Testis (tissue), 2 donors: ENCODE measurements at regions not wholly inside any gene's neighbourhood (a gene's known extent, or its start where the extent isn't known, plus 50 kb on each side); places are given as distances from the start of the nearest gene placed in this dataset.

Experiments used
- DNase-seq: peaks from one replicate; pipeline ENCODE4 v3.0.0-alpha.2; 2019
- H3K27ac ChIP-seq, 2 donors: fragments of 200-600 bp; sonication (generic); one replicate each; pipeline ENCODE4 v1.5.1; 2019
- H3K27me3 ChIP-seq: fragments of 200-600 bp; sonication (generic); one replicate; pipeline ENCODE4 v1.5.1; 2019
- H3K36me3 ChIP-seq: fragments of 200-600 bp; sonication (generic); one replicate; pipeline ENCODE4 v1.5.1; 2017; ENCODE audit warnings: low read depth; ENCODE audit errors: missing control alignments
- H3K4me1 ChIP-seq: fragments of 200-600 bp; sonication (generic); one replicate; pipeline ENCODE4 v1.5.1; 2019
- H3K4me3 ChIP-seq, 2 donors: fragments of 200-600 bp; sonication (generic); one replicate each; pipeline ENCODE4 v1.5.1; 2017 to 2019
- H3K9me3 ChIP-seq: fragments of 200-600 bp; sonication (generic); one replicate; pipeline ENCODE4 v1.5.1; 2017
- POLR2A ChIP-seq: fragments of 450-650 bp; IDR thresholded peaks from one replicate; pipeline ENCODE4 v1.6.1; 2017; ENCODE audit warnings: antibody characterized with exemption, mild to moderate bottlenecking, moderate library complexity
- WGBS, 2 donors: methylation state at CpG; one replicate each; pipeline ENCODE4 v1.1.5; 2018; 5-methylcytosine and 5-hydroxymethylcytosine counted together
- intact Hi-C: fragments of 100-400 bp; cut with DNase I; formaldehyde crosslinking; loops from one replicate; pipeline ENCODE4 v1.15.1; 2023; ENCODE audit warnings: low total_unique reads
- TF ChIP-seq, protein P1 (sequence below), 3 experiments: fragments of 450-650 bp in 2 of 3; fragments of 200-600 bp in 1 of 3; sonication (generic) in 1 of 3; IDR thresholded peaks; one replicate each; pipeline ENCODE4 v1.5.1; 2016 to 2019; ENCODE audit warnings: antibody characterized with exemption in 3 of 3, mild to moderate bottlenecking in 2 of 3, moderate library complexity in 1 of 3

DNA sequence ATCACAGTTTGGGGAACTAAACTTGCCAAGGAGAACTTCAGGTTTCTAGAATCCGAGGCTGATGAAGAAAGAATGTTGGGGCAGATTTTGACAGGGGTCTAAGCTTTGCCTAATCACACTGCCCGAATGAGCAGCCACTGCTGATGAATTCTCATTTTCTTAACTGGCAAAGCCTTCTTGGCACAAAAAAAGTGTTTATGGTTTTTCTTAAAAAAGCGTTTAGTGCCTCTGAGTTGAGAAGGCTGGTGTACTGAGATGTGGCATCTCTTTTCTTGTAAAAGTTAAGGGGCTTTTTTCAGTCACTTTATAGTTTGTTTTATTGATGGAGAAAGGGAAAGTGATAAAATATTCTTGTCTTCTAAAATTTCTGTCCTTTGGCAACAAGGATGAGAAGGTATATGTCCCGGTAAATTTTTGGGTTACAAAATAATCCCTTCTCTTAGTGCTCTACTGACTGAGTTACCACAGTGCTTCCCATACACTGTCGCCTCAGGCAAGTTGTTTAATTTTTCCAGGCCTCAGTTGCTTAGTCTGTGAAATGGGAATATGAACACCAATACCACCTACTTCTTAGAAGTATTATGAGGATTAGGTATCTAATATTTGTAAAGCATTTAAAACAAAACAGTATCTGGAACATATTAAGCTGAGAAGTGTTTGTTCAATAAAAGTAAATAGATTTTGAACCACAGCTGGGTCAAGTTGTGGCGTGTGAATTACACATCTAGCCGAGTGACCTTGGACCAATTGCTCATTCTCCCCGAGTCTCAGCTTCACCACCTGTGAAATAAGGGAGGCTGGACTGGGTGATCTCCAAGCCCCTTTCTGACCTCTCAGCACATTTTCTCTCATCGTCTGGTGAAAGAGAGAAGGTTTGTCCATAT is 320.8 kb downstream of the HAPSTR1 start:
- H3K9me3 ChIP-seq, result no peaks in the 10 kb centered on the region
- no peaks in the 10 kb centered on the region for H3K36me3 ChIP-seq
- H3K4me1 ChIP-seq, result no peaks in the 10 kb centered on the region
- WGBS, 2 donors, result 63 to 70% methylated on average over 9 of the region's 9 CpGs
- no peak for DNase-seq
- intact Hi-C loops, result no loop called here
- no peak overlapping the region for H3K4me3 ChIP-seq
- TF ChIP-seq POLR2A, result no peak
- TF ChIP-seq, protein P1, sequence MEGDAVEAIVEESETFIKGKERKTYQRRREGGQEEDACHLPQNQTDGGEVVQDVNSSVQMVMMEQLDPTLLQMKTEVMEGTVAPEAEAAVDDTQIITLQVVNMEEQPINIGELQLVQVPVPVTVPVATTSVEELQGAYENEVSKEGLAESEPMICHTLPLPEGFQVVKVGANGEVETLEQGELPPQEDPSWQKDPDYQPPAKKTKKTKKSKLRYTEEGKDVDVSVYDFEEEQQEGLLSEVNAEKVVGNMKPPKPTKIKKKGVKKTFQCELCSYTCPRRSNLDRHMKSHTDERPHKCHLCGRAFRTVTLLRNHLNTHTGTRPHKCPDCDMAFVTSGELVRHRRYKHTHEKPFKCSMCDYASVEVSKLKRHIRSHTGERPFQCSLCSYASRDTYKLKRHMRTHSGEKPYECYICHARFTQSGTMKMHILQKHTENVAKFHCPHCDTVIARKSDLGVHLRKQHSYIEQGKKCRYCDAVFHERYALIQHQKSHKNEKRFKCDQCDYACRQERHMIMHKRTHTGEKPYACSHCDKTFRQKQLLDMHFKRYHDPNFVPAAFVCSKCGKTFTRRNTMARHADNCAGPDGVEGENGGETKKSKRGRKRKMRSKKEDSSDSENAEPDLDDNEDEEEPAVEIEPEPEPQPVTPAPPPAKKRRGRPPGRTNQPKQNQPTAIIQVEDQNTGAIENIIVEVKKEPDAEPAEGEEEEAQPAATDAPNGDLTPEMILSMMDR (IDR thresholded peaks at IDR 0.05), result no peak
- H3K27me3 ChIP-seq, result no peaks in the 10 kb centered on the region
- H3K27ac ChIP-seq, result no peak overlapping the region

DNA sequence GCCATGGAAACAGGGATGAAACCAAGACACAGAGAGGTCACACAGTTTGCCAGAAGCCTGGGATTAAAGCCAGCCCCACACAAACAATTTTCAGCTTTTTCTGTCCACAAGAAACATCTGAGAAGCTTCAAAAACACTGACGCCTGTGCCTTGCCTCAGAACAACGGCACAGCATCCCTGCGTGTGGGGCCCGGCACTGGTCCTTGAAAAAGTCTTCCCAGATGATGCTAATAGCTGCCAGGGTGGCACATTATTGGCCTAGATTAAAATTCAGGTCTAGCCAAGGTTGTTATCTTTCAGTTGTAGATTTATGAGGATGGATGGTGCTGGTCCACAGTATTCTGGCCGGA is 321.4 kb downstream of the HAPSTR1 start:
- no peaks in the 10 kb centered on the region for H3K36me3 ChIP-seq
- no peaks in the 10 kb centered on the region for H3K9me3 ChIP-seq
- 30 to 47% methylated on average over 5 of the region's 5 CpGs for WGBS, 2 donors
- H3K27ac ChIP-seq, result no peak overlapping the region
- H3K27me3 ChIP-seq, result no peaks in the 10 kb centered on the region
- no peak for DNase-seq
- intact Hi-C loops, result no loop called here
- no peaks in the 10 kb centered on the region for H3K4me1 ChIP-seq
- TF ChIP-seq, protein P1 (IDR thresholded peaks at IDR 0.05), result no peak
- H3K4me3 ChIP-seq, result no peak overlapping the region

DNA sequence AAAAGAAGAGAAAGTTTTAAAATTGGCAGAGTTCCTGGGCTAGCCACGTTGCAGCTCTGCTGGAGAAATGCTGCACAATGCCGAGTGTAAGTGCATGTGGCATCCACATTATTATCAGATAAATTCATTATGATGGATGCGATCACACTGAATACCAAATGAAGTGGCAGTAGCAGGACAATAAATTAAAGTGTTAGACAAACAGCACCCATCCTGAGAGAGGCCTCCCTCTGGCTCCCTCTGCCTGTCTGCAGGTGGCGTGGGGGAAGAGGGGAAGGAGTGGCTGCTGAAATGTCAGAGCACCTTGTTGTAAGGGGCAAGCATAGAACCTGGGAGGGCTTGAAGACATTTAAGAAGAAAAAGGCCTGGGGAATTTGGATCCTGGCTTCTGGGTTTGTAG is 324.1 kb downstream of the HAPSTR1 start:
- no peak for TF ChIP-seq POLR2A
- TF ChIP-seq, protein P1 (IDR thresholded peaks at IDR 0.05), result no peak
- no peak overlapping the region for H3K27ac ChIP-seq
- no peaks in the 10 kb centered on the region for H3K36me3 ChIP-seq
- no peaks in the 10 kb centered on the region for H3K4me1 ChIP-seq
- no peaks in the 10 kb centered on the region for H3K27me3 ChIP-seq
- no peak for DNase-seq
- intact Hi-C loops, result no loop called here
- H3K4me3 ChIP-seq, result no peak overlapping the region
- WGBS, 2 donors, result 72 to 78% methylated on average over 4 of the region's 4 CpGs
- H3K9me3 ChIP-seq, result no peaks in the 10 kb centered on the region

DNA sequence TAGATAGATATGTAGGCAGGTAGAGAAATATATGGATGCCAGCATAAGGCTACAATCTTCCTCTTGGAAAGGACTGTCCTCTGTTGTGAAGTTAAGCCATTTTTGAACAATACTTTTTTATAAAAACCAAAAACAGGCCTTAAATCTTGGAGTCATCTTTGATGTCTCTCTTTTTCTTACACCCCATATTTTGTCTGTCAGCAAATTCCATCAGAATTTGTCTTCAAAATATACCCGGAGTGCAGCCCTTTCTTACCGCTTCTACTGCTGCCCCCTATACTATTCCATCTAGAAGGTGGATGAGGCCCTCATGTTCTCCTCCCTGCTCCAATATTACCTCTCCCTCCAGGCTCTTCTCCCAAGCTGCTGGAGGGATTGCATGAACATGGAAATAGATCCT is 326.5 kb downstream of the HAPSTR1 start:
- no peaks in the 10 kb centered on the region for H3K27me3 ChIP-seq
- intact Hi-C loops, result no loop called here
- TF ChIP-seq, protein P1 (IDR thresholded peaks at IDR 0.05), result no peak
- TF ChIP-seq POLR2A, result no peak

DNA sequence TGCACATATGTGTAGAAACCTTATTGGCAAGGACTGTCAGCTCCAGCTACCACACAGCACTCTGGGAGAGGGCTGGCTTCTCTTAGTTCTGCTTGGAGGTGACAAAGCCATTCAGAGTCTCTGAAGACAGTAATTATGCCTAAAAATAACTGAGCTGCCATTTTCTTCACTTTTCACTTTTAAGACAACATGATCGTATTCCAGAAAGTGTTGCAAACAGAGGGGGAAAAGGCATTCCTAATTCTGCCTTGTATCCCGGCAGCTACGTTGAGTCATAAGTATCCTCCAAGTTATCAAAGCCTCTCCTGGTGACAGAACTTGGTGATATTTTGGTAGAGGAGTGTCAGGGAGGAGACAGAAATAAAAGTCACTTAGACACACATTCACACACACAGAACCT is 327.7 kb downstream of the HAPSTR1 start:
- no peaks in the 10 kb centered on the region for H3K4me1 ChIP-seq
- WGBS, 2 donors, result 86 to 88% methylated on average over 3 of the region's 3 CpGs
- intact Hi-C loops, result no loop called here
- H3K36me3 ChIP-seq, result no peaks in the 10 kb centered on the region
- no peak for DNase-seq
- no peak overlapping the region for H3K4me3 ChIP-seq
- TF ChIP-seq, protein P1 (IDR thresholded peaks at IDR 0.05), result no peak
- H3K27ac ChIP-seq, result no peak overlapping the region
- H3K9me3 ChIP-seq, result no peaks in the 10 kb centered on the region
- H3K27me3 ChIP-seq, result no peaks in the 10 kb centered on the region

More for the DNA sequence above, 326.5 kb downstream of the HAPSTR1 start:
- Histone ChIP-seq H3K36me3 (no peaks in the 10 kb centered on the region), H3K4me3 (no peak overlapping the region), H3K4me1 (no peaks in the 10 kb centered on the region), H3K9me3 (no peaks in the 10 kb centered on the region), H3K27ac (no peak overlapping the region)
- 90 to 93% methylated on average over 2 of the region's 2 CpGs for WGBS, 2 donors
- no peak for DNase-seq
